ENCODE measurements at regions not wholly inside any gene's neighbourhood (a gene's known extent, or its start where the extent isn't known, plus 50 kb on each side); places are given as distances from the start of the nearest gene placed in this dataset.

GRCh38 chr4:162408309-162408708 is 244.5 kb upstream of the FSTL5 start:
- intact Hi-C loops (cut with DNase I; ENCODE audit: low total_unique reads), result no loop called here
- TF ChIP-seq CTCF (IDR thresholded peaks at IDR 0.05), result no peak
- TF ChIP-seq POLR2A (IDR thresholded peaks at IDR 0.05), result no peak
- 79 to 87% methylated on average over 7 to 8 of the region's 9 CpGs for WGBS, 2 donors
- H3K4me3 ChIP-seq (ENCODE audit: low read depth, poor library complexity, severe bottlenecking), result no peak overlapping the region
- DNase-seq (ENCODE audit: low spot score in 2 of 2), result no peak

DNA sequence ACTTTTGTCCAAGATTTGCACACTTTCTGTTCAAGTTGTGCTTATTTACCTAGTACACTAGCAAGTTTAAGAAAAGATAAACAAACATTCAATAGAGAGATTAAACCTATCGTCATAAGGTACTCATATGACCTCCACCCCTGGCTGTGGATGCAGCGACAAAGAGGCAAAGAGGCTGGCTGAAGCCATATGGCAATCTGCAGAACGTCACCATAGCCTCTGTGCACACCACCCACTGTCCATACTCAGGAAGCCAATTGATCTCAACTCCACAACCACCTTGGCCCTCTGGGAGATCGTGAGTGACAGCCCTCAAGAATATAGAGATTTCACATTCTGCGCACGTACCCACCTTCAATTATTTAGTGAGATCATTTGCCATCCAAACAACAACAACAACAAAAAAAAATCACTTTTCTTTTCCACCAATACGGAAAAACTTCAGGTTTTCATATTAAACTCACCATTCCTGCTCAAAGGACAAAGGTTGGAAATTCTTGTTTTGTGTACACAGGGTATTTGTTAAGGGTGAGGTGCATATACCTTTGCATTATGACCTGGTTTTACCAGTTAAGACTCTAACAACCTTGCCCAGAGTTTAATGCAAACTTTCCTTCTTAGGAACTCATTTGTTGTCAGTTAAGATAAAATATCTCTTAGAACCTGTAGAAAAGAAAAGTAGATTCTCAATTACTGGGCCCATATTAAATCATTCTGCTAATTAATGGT is 243.0 kb upstream of the FSTL5 start:
- 84 to 85% methylated on average over 7 of the region's 7 CpGs for WGBS, 2 donors
- TF ChIP-seq POLR2A (IDR thresholded peaks at IDR 0.05), result no peak
- no peak for TF ChIP-seq CTCF (IDR thresholded peaks at IDR 0.05)
- DNase-seq (ENCODE audit: low spot score in 2 of 2), result no peak
- intact Hi-C loops (cut with DNase I; ENCODE audit: low total_unique reads), result no loop called here
- no peak overlapping the region for H3K4me3 ChIP-seq (ENCODE audit: low read depth, poor library complexity, severe bottlenecking)

DNA sequence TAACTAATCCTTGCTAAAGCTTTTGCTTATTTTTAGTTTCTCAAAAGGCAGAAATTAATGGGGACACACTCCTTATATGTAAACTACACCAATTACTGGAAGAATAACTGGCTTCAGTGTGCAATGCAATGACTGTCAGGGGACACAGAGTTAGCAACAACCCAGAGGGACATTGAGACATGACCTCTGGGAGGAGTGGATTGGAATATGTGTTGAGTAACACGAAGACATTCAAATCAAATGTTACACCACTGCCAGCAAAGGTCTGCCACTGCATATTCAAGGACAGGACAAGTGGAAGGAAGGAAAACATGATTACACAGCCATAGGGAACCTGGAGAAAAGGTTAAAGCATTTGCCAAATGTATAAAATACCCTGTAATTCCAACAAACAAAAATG is 240.1 kb upstream of the FSTL5 start:
- TF ChIP-seq CTCF (IDR thresholded peaks at IDR 0.05), result no peak
- TF ChIP-seq POLR2A (IDR thresholded peaks at IDR 0.05), result no peak
- 44 to 56% methylated on average over 1 of the region's 1 CpG for WGBS, 2 donors
- DNase-seq (ENCODE audit: low spot score in 2 of 2), result no peak
- intact Hi-C loops (cut with DNase I; ENCODE audit: low total_unique reads), result no loop called here
- H3K4me3 ChIP-seq (ENCODE audit: low read depth, poor library complexity, severe bottlenecking), result no peak overlapping the region

GRCh38 chr4:162403419-162403818 is 239.6 kb upstream of the FSTL5 start:
- intact Hi-C loops (cut with DNase I; ENCODE audit: low total_unique reads), result no loop called here
- WGBS, 2 donors, result 76 to 81% methylated on average over 2 of the region's 2 CpGs
- no peak overlapping the region for H3K4me3 ChIP-seq (ENCODE audit: low read depth, poor library complexity, severe bottlenecking)
- TF ChIP-seq POLR2A (IDR thresholded peaks at IDR 0.05) (no peak), CTCF (IDR thresholded peaks at IDR 0.05) (no peak)
- no peak for DNase-seq (ENCODE audit: low spot score in 2 of 2)

DNA sequence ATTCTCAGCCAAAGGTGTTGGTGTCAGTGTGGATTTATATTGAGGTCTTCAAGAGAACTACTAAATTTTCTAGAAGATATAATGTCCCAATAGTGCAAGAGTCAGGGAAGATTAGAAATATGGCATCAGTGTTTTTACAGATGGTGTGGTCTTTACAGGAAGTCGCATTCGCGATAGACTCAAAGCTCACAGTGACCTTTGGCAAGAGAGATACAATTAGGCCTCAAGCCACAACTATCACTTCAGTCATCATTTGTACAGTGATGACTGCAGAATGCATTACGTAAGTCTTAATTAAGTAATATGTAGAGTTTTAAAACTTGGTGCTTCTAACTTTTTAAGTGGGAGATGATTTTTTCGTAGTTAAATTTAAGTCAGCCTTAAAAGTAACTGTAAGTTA is 237.2 kb upstream of the FSTL5 start:
- TF ChIP-seq POLR2A (IDR thresholded peaks at IDR 0.05) (no peak), CTCF (IDR thresholded peaks at IDR 0.05) (no peak)
- 78 to 87% methylated on average over 5 of the region's 5 CpGs for WGBS, 2 donors
- no peak for DNase-seq (ENCODE audit: low spot score in 2 of 2)
- intact Hi-C loops (cut with DNase I; ENCODE audit: low total_unique reads), result no loop called here
- no peak overlapping the region for H3K4me3 ChIP-seq (ENCODE audit: low read depth, poor library complexity, severe bottlenecking)

- TF ChIP-seq POLR2A (IDR thresholded peaks at IDR 0.05) (no peak), CTCF (IDR thresholded peaks at IDR 0.05) (no peak)
- 94 to 100% methylated on average over 1 of the region's 1 CpG for WGBS, 2 donors
- intact Hi-C loops (cut with DNase I; ENCODE audit: low total_unique reads), result no loop called here
- DNase-seq (ENCODE audit: low spot score in 2 of 2), result no peak
- H3K4me3 ChIP-seq (ENCODE audit: low read depth, poor library complexity, severe bottlenecking), result no peak overlapping the region
Measured at GRCh38 chr4:162392946-162393345, 229.1 kb upstream of the FSTL5 start.
